H1 (cell line): ENCODE measurements at regions not wholly inside any gene's neighbourhood (a gene's known extent, or its start where the extent isn't known, plus 50 kb on each side); places are given as distances from the start of the nearest gene placed in this dataset.

ENCODE experiments used
- CTCF ChIA-PET: fragments of 300-600 bp; sonication (Branson Sonifier 250); formaldehyde crosslinking; loops from one replicate; lab custom pipeline; 2021; ENCODE audit not compliant: partially characterized antibody; lab: Charles Lee
- POLR2A ChIA-PET: fragments of 300-600 bp; sonication (Branson Sonifier 250); formaldehyde crosslinking; loops from one replicate; lab custom pipeline; 2021; ENCODE audit warnings: inconsistent platforms; ENCODE audit not compliant: partially characterized antibody; lab: Charles Lee
- DNase-seq, 2 experiments: peaks; one replicate each; pipeline versions ENCODE4 v3.0.0 to v3.0.0-alpha.2; 2010 to 2022; ENCODE audit warnings: low spot score in 2 of 2, low read depth in 1 of 2, mixed read lengths in 1 of 2
- FAIRE-seq: peaks from 2 replicates; lab custom pipeline; 2011; peaks lifted over from hg19 to GRCh38; lab: Jason Lieb, UNC
- H2AFZ ChIP-seq: 2 replicates; pipeline ENCODE4 v1.8.1; 2012; ENCODE audit warnings: low read length, inconsistent platforms
- H2AK5ac ChIP-seq: 2 replicates; pipeline ENCODE4 v1.6.1; 2013; ENCODE audit warnings: low read depth, low read length
- H2BK120ac ChIP-seq: replicated peaks from 2 replicates; pipeline ENCODE3; 2013; ENCODE audit warnings: low read depth, low read length, inconsistent platforms
- H2BK12ac ChIP-seq: 2 replicates; pipeline ENCODE4 v1.6.1; 2013; ENCODE audit warnings: low read depth, low read length
- H2BK15ac ChIP-seq: 2 replicates; pipeline ENCODE4 v1.6.1; 2013; ENCODE audit warnings: low read length
- H2BK20ac ChIP-seq: 2 replicates; pipeline ENCODE4 v1.6.1; 2013; ENCODE audit warnings: low read length
- H2BK5ac ChIP-seq: 2 replicates; pipeline ENCODE4 v1.6.1; 2013; ENCODE audit warnings: low read depth, low read length
- H3K14ac ChIP-seq: 2 replicates; pipeline ENCODE4 v1.6.1; 2013; ENCODE audit warnings: inconsistent platforms; ENCODE audit not compliant: insufficient read length
- H3K18ac ChIP-seq: 2 replicates; pipeline ENCODE4 v1.6.1; 2013; ENCODE audit warnings: low read length; ENCODE audit errors: extremely low read depth
- H3K23ac ChIP-seq: 2 replicates; pipeline ENCODE4 v1.6.1; 2013; ENCODE audit warnings: inconsistent platforms; ENCODE audit not compliant: insufficient read length
- H3K23me2 ChIP-seq: 2 replicates; pipeline ENCODE4 v1.6.1; 2013; ENCODE audit warnings: low read depth, low read length
- H3K27ac ChIP-seq: 2 replicates; pipeline ENCODE4 v1.6.1; 2011; ENCODE audit warnings: low read depth, low read length, inconsistent platforms
- H3K27me3 ChIP-seq, 4 experiments: replicated peaks in 1 of 4; 1 replicate in 1 of 4; 2 replicates in 3 of 4; pipeline versions ENCODE4 v1.6.1 to v1.8.1; 2011 to 2013; ENCODE audit warnings: low read length in 3 of 4, mild to moderate bottlenecking in 3 of 4, inconsistent platforms in 2 of 4, mixed read lengths in 2 of 4, moderate library complexity in 1 of 4; ENCODE audit not compliant: control insufficient read depth in 3 of 4, insufficient read depth in 3 of 4; ENCODE audit errors: extremely low read depth in 1 of 4
- H3K36me3 ChIP-seq, 4 experiments: 2 replicates each; pipeline versions ENCODE4 v1.6.1 to v1.8.1; 2011 to 2013; ENCODE audit warnings: mild to moderate bottlenecking in 4 of 4, low read length in 3 of 4, moderate library complexity in 2 of 4, control low read depth in 1 of 4, inconsistent platforms in 1 of 4; ENCODE audit not compliant: insufficient read depth in 4 of 4, control insufficient read depth in 2 of 4
- H3K4ac ChIP-seq: replicated peaks from 2 replicates; pipeline ENCODE3; 2013; ENCODE audit warnings: low read length, low read depth, mixed read lengths, inconsistent platforms; ENCODE audit not compliant: insufficient read length
- H3K4me1 ChIP-seq, 4 experiments: replicated peaks in 1 of 4; 1 replicate in 1 of 4; 2 replicates in 3 of 4; pipeline versions ENCODE4 v1.6.1 to v1.8.1; 2011 to 2013; ENCODE audit warnings: low read length in 3 of 4, inconsistent platforms in 2 of 4, mixed read lengths in 1 of 4; ENCODE audit not compliant: insufficient read depth in 4 of 4, control insufficient read depth in 3 of 4
- H3K4me2 ChIP-seq, 2 experiments: 2 replicates each; pipeline versions ENCODE4 v1.6.1 to v1.8.1; 2011 to 2013; ENCODE audit warnings: low read depth in 2 of 2, low read length in 2 of 2, control low read depth in 1 of 2, inconsistent platforms in 1 of 2, mild to moderate bottlenecking in 1 of 2; ENCODE audit not compliant: insufficient read depth in 1 of 2
- H3K4me3 ChIP-seq, 4 experiments: fragments of 200-600, 300-600 bp in 1 of 4; sonication (generic), shearing (Covaris generic), sonication (Bioruptor Twin) in 1 of 4; 2 replicates each; pipeline versions ENCODE4 v1.5.1 to v1.8.1; 2011 to 2016; ENCODE audit warnings: low read length in 4 of 4, low read depth in 3 of 4, control low read depth in 2 of 4, inconsistent platforms in 2 of 4, mild to moderate bottlenecking in 2 of 4, mixed read lengths in 1 of 4, moderate library complexity in 1 of 4; ENCODE audit not compliant: insufficient read depth in 2 of 4; ENCODE audit errors: extremely low read depth in 1 of 4
- H3K56ac ChIP-seq: replicated peaks from 2 replicates; pipeline ENCODE3; 2013; ENCODE audit warnings: low read depth, mild to moderate bottlenecking, mixed read lengths, low read length, inconsistent platforms; ENCODE audit not compliant: insufficient read length
- H3K79me1 ChIP-seq: 2 replicates; pipeline ENCODE4 v1.6.1; 2013; ENCODE audit warnings: low read depth, low read length, control low read depth
- H3K79me2 ChIP-seq, 2 experiments: 2 replicates each; pipeline versions ENCODE4 v1.6.1 to v1.8.1; 2012 to 2013; ENCODE audit warnings: low read length in 2 of 2, mild to moderate bottlenecking in 2 of 2, inconsistent platforms in 1 of 2; ENCODE audit not compliant: insufficient read depth in 2 of 2, control insufficient read depth in 1 of 2
- H3K9ac ChIP-seq, 4 experiments: replicated peaks in 1 of 4; 1 replicate in 1 of 4; 2 replicates in 3 of 4; pipeline versions ENCODE4 v1.6.1 to v1.8.1; 2011 to 2013; ENCODE audit warnings: low read depth in 3 of 4, low read length in 3 of 4, control low read depth in 2 of 4, mild to moderate bottlenecking in 2 of 4, moderate library complexity in 2 of 4, inconsistent platforms in 1 of 4; ENCODE audit errors: extremely low read depth in 1 of 4
- H3K9me3 ChIP-seq, 2 experiments: 2 replicates each; pipeline versions ENCODE4 v1.6.1 to v1.8.1; 2012 to 2013; ENCODE audit warnings: mild to moderate bottlenecking in 2 of 2, moderate library complexity in 2 of 2, control low read depth in 1 of 2, inconsistent platforms in 1 of 2, low read depth in 1 of 2, low read length in 1 of 2, mixed read lengths in 1 of 2; ENCODE audit not compliant: insufficient read depth in 2 of 2
- H4K20me1 ChIP-seq, 2 experiments: replicated peaks in 1 of 2; 2 replicates each; pipeline versions ENCODE3 to v1.8.1; 2011 to 2013; ENCODE audit warnings: inconsistent platforms in 2 of 2, low read length in 2 of 2, mild to moderate bottlenecking in 1 of 2; ENCODE audit not compliant: insufficient read depth in 2 of 2, control insufficient read depth in 1 of 2
- H4K5ac ChIP-seq: 2 replicates; pipeline ENCODE4 v1.6.1; 2013; ENCODE audit warnings: low read length, low read depth, mixed read lengths, inconsistent platforms; ENCODE audit not compliant: insufficient read length
- H4K8ac ChIP-seq: 2 replicates; pipeline ENCODE4 v1.8.0; 2013; ENCODE audit warnings: mild to moderate bottlenecking, moderate library complexity, low read length, inconsistent platforms; ENCODE audit not compliant: insufficient read depth; ENCODE audit errors: extremely low read depth
- H4K91ac ChIP-seq: replicated peaks from 2 replicates; pipeline ENCODE3; 2013; ENCODE audit warnings: low read length, mixed read lengths, inconsistent platforms; ENCODE audit not compliant: insufficient read length
- BCL11A ChIP-seq, 2 experiments: IDR thresholded peaks; one replicate each; pipeline ENCODE4 v1.6.1; 2011; ENCODE audit warnings: low read depth in 2 of 2, low read length in 2 of 2, mild to moderate bottlenecking in 2 of 2
- JUN ChIP-seq: IDR thresholded peaks from 2 replicates; pipeline ENCODE4 v1.6.1; 2011; ENCODE audit warnings: low read depth, mild to moderate bottlenecking, improper control_type of control experiment, low read length
- POLR2A ChIP-seq, 2 experiments: IDR thresholded peaks; 1 replicate in 1 of 2; 2 replicates in 1 of 2; pipeline ENCODE4 v1.6.1; 2011; ENCODE audit warnings: low read depth in 2 of 2, low read length in 2 of 2, mild to moderate bottlenecking in 2 of 2; ENCODE audit errors: control extremely low read depth in 1 of 2
- POU5F1 ChIP-seq: IDR thresholded peaks from 2 replicates; pipeline ENCODE4 v1.6.1; 2011; ENCODE audit warnings: low read depth, mild to moderate bottlenecking, low read length, moderate library complexity
- SAP30 ChIP-seq: fragments of 300-600 bp; sonication (generic); IDR thresholded peaks from 2 replicates; pipeline ENCODE4 v1.7.1; 2012; ENCODE audit warnings: low read length, moderate library complexity, mild to moderate bottlenecking, inconsistent platforms; ENCODE audit not compliant: insufficient read depth, insufficient replicate concordance
- SRF ChIP-seq: IDR thresholded peaks from 2 replicates; pipeline ENCODE4 v1.6.1; 2011; ENCODE audit warnings: mild to moderate bottlenecking, low read depth, low read length, moderate library complexity
- YY1 ChIP-seq: IDR thresholded peaks from 2 replicates; pipeline ENCODE4 v1.6.1; 2011; ENCODE audit warnings: low read depth, mild to moderate bottlenecking, low read length
- WGBS, 2 experiments: shearing (Covaris generic) in 1 of 2; methylation state at CpG; one replicate each; pipeline versions ENCODE4 v1.1.6 to v1.1.7; 2013 to 2015; ENCODE audit warnings: low lambda C conversion rate in 2 of 2, mixed read lengths in 2 of 2, inconsistent platforms in 1 of 2, low coverage in 1 of 2, missing lambda C conversion rate in 1 of 2; ENCODE audit not compliant: insufficient replicate concordance in 2 of 2, insufficient coverage in 1 of 2, insufficient read length in 1 of 2; ENCODE audit errors: extremely low coverage in 1 of 2, missing lambda C conversion rate in 1 of 2; 5-methylcytosine and 5-hydroxymethylcytosine counted together
- TF ChIP-seq, protein P1 (sequence below): IDR thresholded peaks from 2 replicates; pipeline ENCODE4 v1.6.1; 2012; ENCODE audit warnings: inconsistent platforms

DNA sequence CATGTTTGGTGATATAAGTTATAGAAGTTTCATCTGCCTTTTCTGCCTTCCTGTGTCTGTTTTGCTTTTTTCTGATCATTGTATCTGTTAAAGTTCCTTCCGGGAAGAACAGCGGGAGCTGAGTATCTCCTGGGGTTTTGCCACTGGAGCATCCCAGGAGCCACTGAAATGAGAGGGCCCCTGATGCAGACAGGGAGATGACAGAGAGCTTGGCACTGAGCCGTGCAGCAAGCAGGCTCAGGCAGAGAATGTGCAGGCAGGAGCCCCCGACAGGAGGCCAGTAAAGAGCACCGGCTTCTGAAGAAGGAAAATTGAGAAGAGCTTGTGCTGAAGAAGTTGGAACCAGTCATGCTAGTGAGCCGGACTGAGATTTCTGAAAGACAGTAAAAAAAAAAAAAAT lies 137.8 kb downstream of the TDRD15 start:
- Histone ChIP-seq H2BK5ac (no peak overlapping the region), H4K5ac (no peak overlapping the region), H3K79me2 (no peaks in the 10 kb centered on the region), H2AFZ (no peak overlapping the region), H3K9me3 (no peaks in the 10 kb centered on the region), H2BK15ac (no peak overlapping the region), H2AK5ac (no peak overlapping the region), H3K4me2 (no peak overlapping the region), H3K23ac (no peak overlapping the region), H4K20me1 (no peaks in the 10 kb centered on the region), H3K14ac (no peak overlapping the region), H3K9ac (no peak overlapping the region), H2BK12ac (no peak overlapping the region), H3K4ac (no peak overlapping the region), H4K8ac (no peak overlapping the region), H4K91ac (no peak overlapping the region), H2BK20ac (no peak overlapping the region), H3K36me3 (no peaks in the 10 kb centered on the region), H3K27ac (no peak overlapping the region), H3K23me2 (no peaks in the 10 kb centered on the region), H3K4me1 (peaks cover 0 to 5% (median 0%) of the 10 kb centered on the region in 4 experiments; a peak in 1 of 7 replicates), H3K4me3 (no peak overlapping the region), H2BK120ac (no peak overlapping the region), H3K56ac (no peak overlapping the region), H3K18ac (no peak overlapping the region), H3K27me3 (no peaks in the 10 kb centered on the region), H3K79me1 (no peaks in the 10 kb centered on the region)
- DNase-seq = no peak
- WGBS, 2 experiments = 92% methylated on average over 5 of the region's 6 CpGs; no CpG with 5 or more reads in 1 of the 2 experiments
- CTCF ChIA-PET = interaction anchor here (0.9 to 4.1 kb wide), 2 partner anchors 54 to 144 kb away, joined by 3 to 22 read pairs; no protein-coding TSS in a partner anchor
- FAIRE-seq = no peak
- POLR2A ChIA-PET = no interaction called here
- TF ChIP-seq POU5F1 (no peak), JUN (no peak), YY1 (no peak), BCL11A (IDR thresholded peaks at IDR 0.05; ENCODE audit: low read depth in 2 of 2, low read length in 2 of 2) (no peak), POLR2A (IDR thresholded peaks at IDR 0.05; ENCODE audit: control extremely low read depth in 1 of 2, low read depth in 2 of 2, low read length in 2 of 2) (no peak), SRF (no peak), SAP30 (no peak)
- TF ChIP-seq, protein P1, sequence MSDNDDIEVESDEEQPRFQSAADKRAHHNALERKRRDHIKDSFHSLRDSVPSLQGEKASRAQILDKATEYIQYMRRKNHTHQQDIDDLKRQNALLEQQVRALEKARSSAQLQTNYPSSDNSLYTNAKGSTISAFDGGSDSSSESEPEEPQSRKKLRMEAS = no peak
